Endodermal cell (in vitro differentiated cells): ENCODE measurements at regions not wholly inside any gene's neighbourhood (a gene's known extent, or its start where the extent isn't known, plus 50 kb on each side); places are given as distances from the start of the nearest gene placed in this dataset.

ENCODE experiments used
- DNase-seq: peaks from one replicate; pipeline ENCODE4 v3.0.0-alpha.2; 2017
- H3K27ac ChIP-seq: 2 replicates; pipeline ENCODE4 v1.5.1; 2013; ENCODE audit warnings: mild to moderate bottlenecking, low read depth, low read length, moderate library complexity
- H3K27me3 ChIP-seq: 2 replicates; pipeline ENCODE4 v1.6.1; 2013; ENCODE audit warnings: mild to moderate bottlenecking, low read length, moderate library complexity; ENCODE audit not compliant: insufficient read depth, control insufficient read depth, poor library complexity, severe bottlenecking
- H3K36me3 ChIP-seq: 2 replicates; pipeline ENCODE4 v1.7.0; 2013; ENCODE audit warnings: mild to moderate bottlenecking, low read length, moderate library complexity; ENCODE audit not compliant: control insufficient read depth, insufficient read depth
- H3K4me1 ChIP-seq: one replicate; pipeline ENCODE4 v1.7.0; 2013; ENCODE audit warnings: low read length; ENCODE audit not compliant: control insufficient read depth, insufficient read depth
- H3K4me3 ChIP-seq: 2 replicates; pipeline ENCODE4 v1.5.1; 2013; ENCODE audit warnings: mild to moderate bottlenecking, low read length, moderate library complexity
- H3K9ac ChIP-seq: 2 replicates; pipeline ENCODE4 v1.6.1; 2013; ENCODE audit warnings: mild to moderate bottlenecking, low read length, moderate library complexity; ENCODE audit not compliant: poor library complexity, severe bottlenecking; ENCODE audit errors: extremely low read depth
- H3K9me3 ChIP-seq: 2 replicates; pipeline ENCODE4 v1.6.1; 2013; ENCODE audit warnings: mild to moderate bottlenecking, low read length, moderate library complexity; ENCODE audit not compliant: control insufficient read depth
- H3K27ac Mint-ChIP-seq: 2 replicates; pipeline ENCODE4 v1.8.0; 2020; ENCODE audit warnings: mixed read lengths
- H3K27me3 Mint-ChIP-seq: 2 replicates; pipeline ENCODE4 v1.8.0; 2021; ENCODE audit warnings: mild to moderate bottlenecking, mixed read lengths; ENCODE audit not compliant: insufficient read depth
- H3K36me3 Mint-ChIP-seq: 2 replicates; pipeline ENCODE4 v1.8.0; 2020; ENCODE audit warnings: low read depth, mixed read lengths
- H3K4me1 Mint-ChIP-seq: 2 replicates; pipeline ENCODE4 v1.8.0; 2020; ENCODE audit warnings: mixed read lengths
- H3K4me3 Mint-ChIP-seq: 2 replicates; pipeline ENCODE4 v1.8.0; 2020; ENCODE audit warnings: mild to moderate bottlenecking, moderate library complexity, mixed read lengths
- H3K9me3 Mint-ChIP-seq: 2 replicates; pipeline ENCODE4 v1.8.0; 2020; ENCODE audit warnings: mild to moderate bottlenecking, mixed read lengths
- WGBS, 2 experiments: methylation state at CpG; one replicate each; pipeline versions ENCODE4 v1.1.5 to v1.1.7; 2013; ENCODE audit warnings: missing lambda C conversion rate in 2 of 2, mixed read lengths in 1 of 2; ENCODE audit not compliant: insufficient coverage in 1 of 2, insufficient read length in 1 of 2; 5-methylcytosine and 5-hydroxymethylcytosine counted together
- TF ChIP-seq, protein P1 (sequence below): fragments of 200-600 bp; sonication (generic); conservative IDR thresholded peaks from 2 replicates; pipeline ENCODE4 v1.5.0; 2021; ENCODE audit warnings: antibody characterized with exemption, mild to moderate bottlenecking

DNA sequence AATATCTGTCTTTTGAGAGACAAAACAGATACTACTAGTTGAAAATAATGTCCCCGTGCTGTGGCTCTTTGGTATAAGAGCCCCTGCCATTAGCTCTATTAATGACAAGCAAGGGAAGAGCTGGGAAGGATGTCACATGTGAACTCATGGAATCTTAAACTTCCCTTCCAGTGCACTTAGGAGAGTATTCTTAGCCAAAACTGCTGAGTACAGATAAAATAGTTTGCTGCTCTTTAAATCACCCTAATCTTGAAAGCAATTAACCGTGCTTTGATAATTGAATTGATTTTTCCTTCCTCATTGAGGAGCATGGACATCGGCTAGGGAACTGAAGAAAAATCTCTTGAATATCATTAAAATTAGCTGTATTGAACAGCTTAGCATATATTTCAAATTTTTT lies 91.7 kb downstream of the SLC35B3 start:
- DNase-seq, result no peak
- H3K27me3 ChIP-seq, result no peaks in the 10 kb centered on the region
- no peaks in the 10 kb centered on the region for H3K9me3 ChIP-seq
- H3K4me3 ChIP-seq, result no peak overlapping the region
- 92 to 100% methylated on average over 2 to 3 of the region's 3 CpGs for WGBS, 2 experiments
- no peaks in the 10 kb centered on the region for H3K4me1 ChIP-seq
- no peaks in the 10 kb centered on the region for H3K36me3 ChIP-seq
- H3K27ac ChIP-seq, result no peak overlapping the region
- H3K4me1 Mint-ChIP-seq, result no peaks in the 10 kb centered on the region
- H3K4me3 Mint-ChIP-seq, result no peak overlapping the region
- TF ChIP-seq, protein P1, sequence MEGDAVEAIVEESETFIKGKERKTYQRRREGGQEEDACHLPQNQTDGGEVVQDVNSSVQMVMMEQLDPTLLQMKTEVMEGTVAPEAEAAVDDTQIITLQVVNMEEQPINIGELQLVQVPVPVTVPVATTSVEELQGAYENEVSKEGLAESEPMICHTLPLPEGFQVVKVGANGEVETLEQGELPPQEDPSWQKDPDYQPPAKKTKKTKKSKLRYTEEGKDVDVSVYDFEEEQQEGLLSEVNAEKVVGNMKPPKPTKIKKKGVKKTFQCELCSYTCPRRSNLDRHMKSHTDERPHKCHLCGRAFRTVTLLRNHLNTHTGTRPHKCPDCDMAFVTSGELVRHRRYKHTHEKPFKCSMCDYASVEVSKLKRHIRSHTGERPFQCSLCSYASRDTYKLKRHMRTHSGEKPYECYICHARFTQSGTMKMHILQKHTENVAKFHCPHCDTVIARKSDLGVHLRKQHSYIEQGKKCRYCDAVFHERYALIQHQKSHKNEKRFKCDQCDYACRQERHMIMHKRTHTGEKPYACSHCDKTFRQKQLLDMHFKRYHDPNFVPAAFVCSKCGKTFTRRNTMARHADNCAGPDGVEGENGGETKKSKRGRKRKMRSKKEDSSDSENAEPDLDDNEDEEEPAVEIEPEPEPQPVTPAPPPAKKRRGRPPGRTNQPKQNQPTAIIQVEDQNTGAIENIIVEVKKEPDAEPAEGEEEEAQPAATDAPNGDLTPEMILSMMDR, result no peak
- H3K9ac ChIP-seq, result no peak overlapping the region
- H3K27me3 Mint-ChIP-seq, result no peaks in the 10 kb centered on the region
- H3K36me3 Mint-ChIP-seq, result no peaks in the 10 kb centered on the region
- peaks cover 4% of the 10 kb centered on the region for H3K9me3 Mint-ChIP-seq
- H3K27ac Mint-ChIP-seq, result no peak overlapping the region

DNA sequence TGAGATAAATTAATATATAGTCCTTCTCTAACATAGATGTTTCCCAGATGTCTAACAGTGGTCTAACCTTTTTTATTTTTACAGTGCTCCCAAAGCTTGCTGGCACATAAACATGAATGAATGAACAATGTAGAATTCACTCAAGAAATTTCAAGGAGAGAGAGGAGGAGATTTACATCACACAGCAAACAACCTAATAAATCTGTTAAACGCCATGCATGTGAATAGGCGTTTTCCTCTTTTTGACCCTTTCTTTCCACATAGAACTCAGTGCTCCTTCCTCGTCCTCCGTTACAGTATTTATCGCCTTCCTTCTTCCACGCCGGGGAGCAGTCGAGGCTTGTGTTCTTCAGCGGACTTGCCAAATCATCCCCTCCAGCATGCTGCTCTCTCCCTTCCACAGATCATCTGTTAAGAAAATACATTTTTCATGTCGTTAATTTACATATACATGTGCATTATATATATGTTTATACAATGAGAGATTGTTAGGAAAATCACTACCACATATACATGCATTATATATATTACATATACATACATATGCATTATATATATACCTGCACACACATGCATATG lies 93.0 kb downstream of the SLC35B3 start:
- Mint-ChIP-seq H3K4me3 (no peak overlapping the region), H3K27me3 (no peaks in the 10 kb centered on the region), H3K4me1 (no peaks in the 10 kb centered on the region), H3K9me3 (peaks cover 4% of the 10 kb centered on the region), H3K27ac (no peak overlapping the region), H3K36me3 (no peaks in the 10 kb centered on the region)
- Histone ChIP-seq H3K4me3 (no peak overlapping the region), H3K36me3 (no peaks in the 10 kb centered on the region), H3K27ac (no peak overlapping the region), H3K27me3 (no peaks in the 10 kb centered on the region), H3K9ac (no peak overlapping the region), H3K9me3 (no peaks in the 10 kb centered on the region), H3K4me1 (no peaks in the 10 kb centered on the region)
- TF ChIP-seq, protein P1, result no peak
- no peak for DNase-seq
- WGBS, 2 experiments, result 82% methylated on average over 7 to 9 of the region's 10 CpGs

DNA sequence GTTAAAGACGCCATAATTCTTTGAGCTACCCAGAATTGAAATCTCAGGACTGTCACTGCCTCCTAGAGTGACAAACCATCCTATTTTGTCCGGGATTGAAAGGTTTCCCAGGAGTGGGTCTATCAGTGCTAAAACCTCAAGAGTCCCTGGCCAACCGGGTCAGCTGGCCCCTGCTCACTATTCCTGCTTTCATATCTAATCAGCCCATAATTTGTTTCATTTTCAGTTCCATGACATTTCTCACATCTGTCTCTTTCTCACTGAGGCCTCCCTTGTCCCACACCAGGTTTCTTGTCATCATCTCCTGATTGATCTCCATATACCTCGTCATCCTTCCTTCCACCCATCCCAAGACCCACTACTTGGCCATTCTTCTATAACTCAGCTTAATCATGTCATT lies 98.2 kb downstream of the SLC35B3 start:
- Histone ChIP-seq H3K9me3 (no peaks in the 10 kb centered on the region), H3K27ac (no peak overlapping the region), H3K27me3 (no peaks in the 10 kb centered on the region), H3K36me3 (no peaks in the 10 kb centered on the region), H3K9ac (no peak overlapping the region), H3K4me3 (no peak overlapping the region), H3K4me1 (no peaks in the 10 kb centered on the region)
- H3K27me3 Mint-ChIP-seq, result no peaks in the 10 kb centered on the region
- H3K27ac Mint-ChIP-seq, result no peak overlapping the region
- H3K9me3 Mint-ChIP-seq, result no peaks in the 10 kb centered on the region
- TF ChIP-seq, protein P1, result no peak
- WGBS, 2 experiments, result 41 to 61% methylated on average over 2 to 3 of the region's 4 CpGs
- H3K36me3 Mint-ChIP-seq, result no peaks in the 10 kb centered on the region
- DNase-seq, result no peak
- no peak overlapping the region for H3K4me3 Mint-ChIP-seq
- H3K4me1 Mint-ChIP-seq, result no peaks in the 10 kb centered on the region
